ENCODE measurements at regions not wholly inside any gene's neighbourhood (a gene's known extent, or its start where the extent isn't known, plus 50 kb on each side); places are given as distances from the start of the nearest gene placed in this dataset.

- H3K9me3 ChIP-seq (ENCODE audit: control insufficient read depth in 2 of 2, low read length in 2 of 2): peaks cover 0 to 9% of the 10 kb centered on the region in 2 experiments
- no peaks in the 10 kb centered on the region for H3K36me3 ChIP-seq (ENCODE audit: control insufficient read depth, insufficient read depth, low read length)
- no peaks in the 10 kb centered on the region for H3K27me3 ChIP-seq (ENCODE audit: control insufficient read depth, insufficient read depth, low read length)
- Mint-ChIP-seq H3K36me3 (no peaks in the 10 kb centered on the region), H3K4me1 (no peaks in the 10 kb centered on the region), H3K27ac (no peak overlapping the region), H3K27me3 (no peaks in the 10 kb centered on the region), H3K4me3 (no peak overlapping the region), H3K9me3 (peaks cover 0 to 6% (median 3%) of the 10 kb centered on the region in 7 donors)
- no peak for ATAC-seq (ENCODE audit: low read depth in 2 of 2)
- no peak overlapping the region for H3K4me3 ChIP-seq (ENCODE audit: low read depth, low read length)
- DNase-seq: no peak
- no peak overlapping the region for H3K27ac ChIP-seq (ENCODE audit: insufficient read depth, low read length, poor library complexity, severe bottlenecking)
- no peaks in the 10 kb centered on the region for H3K4me1 ChIP-seq (ENCODE audit: control insufficient read depth, insufficient read depth, low read length, poor library complexity, severe bottlenecking)
Observed at GRCh38 chr5:163988566-163988965, 483.1 kb downstream of the MAT2B start.

- no peak overlapping the region for H3K27ac Mint-ChIP-seq
- Histone ChIP-seq H3K36me3 (ENCODE audit: control insufficient read depth, insufficient read depth, low read length) (no peaks in the 10 kb centered on the region), H3K27me3 (ENCODE audit: control insufficient read depth, insufficient read depth, low read length) (no peaks in the 10 kb centered on the region), H3K9me3 (ENCODE audit: control insufficient read depth in 2 of 2, low read length in 2 of 2) (peaks cover 0 to 8% of the 10 kb centered on the region in 2 experiments), H3K27ac (ENCODE audit: insufficient read depth, low read length, poor library complexity, severe bottlenecking) (no peak overlapping the region), H3K4me3 (ENCODE audit: low read depth, low read length) (no peak overlapping the region), H3K4me1 (ENCODE audit: control insufficient read depth, insufficient read depth, low read length, poor library complexity, severe bottlenecking) (no peaks in the 10 kb centered on the region)
- ATAC-seq (ENCODE audit: low read depth in 2 of 2) (no peak), DNase-seq (no peak)
- peaks cover 0 to 7% (median 2%) of the 10 kb centered on the region in 7 donors for H3K9me3 Mint-ChIP-seq
- no peaks in the 10 kb centered on the region for H3K4me1 Mint-ChIP-seq
- no peak overlapping the region for H3K4me3 Mint-ChIP-seq
- H3K27me3 Mint-ChIP-seq: no peaks in the 10 kb centered on the region
- no peaks in the 10 kb centered on the region for H3K36me3 Mint-ChIP-seq
Observed at GRCh38 chr5:163993126-163993525, 487.7 kb downstream of the MAT2B start.

- DNase-seq (no peak), ATAC-seq (ENCODE audit: low read depth in 2 of 2) (no peak)
- Histone ChIP-seq H3K4me1 (ENCODE audit: control insufficient read depth, insufficient read depth, low read length, poor library complexity, severe bottlenecking) (no peaks in the 10 kb centered on the region), H3K36me3 (ENCODE audit: control insufficient read depth, insufficient read depth, low read length) (no peaks in the 10 kb centered on the region), H3K4me3 (ENCODE audit: low read depth, low read length) (no peak overlapping the region), H3K27ac (ENCODE audit: insufficient read depth, low read length, poor library complexity, severe bottlenecking) (no peak overlapping the region), H3K9me3 (ENCODE audit: control insufficient read depth in 2 of 2, low read length in 2 of 2) (peaks cover 0 to 4% of the 10 kb centered on the region in 2 experiments), H3K27me3 (ENCODE audit: control insufficient read depth, insufficient read depth, low read length) (no peaks in the 10 kb centered on the region)
- H3K27ac Mint-ChIP-seq: no peak overlapping the region
- H3K36me3 Mint-ChIP-seq: no peaks in the 10 kb centered on the region
- H3K9me3 Mint-ChIP-seq: peaks cover 0 to 4% (median 2%) of the 10 kb centered on the region in 7 donors
- H3K4me1 Mint-ChIP-seq: no peaks in the 10 kb centered on the region
- no peaks in the 10 kb centered on the region for H3K27me3 Mint-ChIP-seq
- H3K4me3 Mint-ChIP-seq: no peak overlapping the region
Observed at GRCh38 chr5:163995206-163995605, 489.8 kb downstream of the MAT2B start.

GRCh38 chr5:163997965-163998364, 492.5 kb downstream of the MAT2B start:
- ATAC-seq (ENCODE audit: low read depth in 2 of 2): no peak
- H3K36me3 Mint-ChIP-seq: no peaks in the 10 kb centered on the region
- no peaks in the 10 kb centered on the region for H3K27me3 Mint-ChIP-seq
- H3K4me3 Mint-ChIP-seq: no peak overlapping the region
- Histone ChIP-seq H3K27me3 (ENCODE audit: control insufficient read depth, insufficient read depth, low read length) (no peaks in the 10 kb centered on the region), H3K36me3 (ENCODE audit: control insufficient read depth, insufficient read depth, low read length) (no peaks in the 10 kb centered on the region), H3K27ac (ENCODE audit: insufficient read depth, low read length, poor library complexity, severe bottlenecking) (no peak overlapping the region), H3K4me3 (ENCODE audit: low read depth, low read length) (no peak overlapping the region), H3K4me1 (ENCODE audit: control insufficient read depth, insufficient read depth, low read length, poor library complexity, severe bottlenecking) (no peaks in the 10 kb centered on the region), H3K9me3 (ENCODE audit: control insufficient read depth in 2 of 2, low read length in 2 of 2) (no peaks in the 10 kb centered on the region)
- H3K27ac Mint-ChIP-seq: no peak overlapping the region
- no peaks in the 10 kb centered on the region for H3K4me1 Mint-ChIP-seq
- no peak for DNase-seq
- peaks cover 0 to 6% (median 2%) of the 10 kb centered on the region in 7 donors for H3K9me3 Mint-ChIP-seq

GRCh38 chr5:164000241-164000640, 494.8 kb downstream of the MAT2B start:
- no peak overlapping the region for H3K4me3 ChIP-seq (ENCODE audit: low read depth, low read length)
- no peak for DNase-seq
- H3K27ac ChIP-seq (ENCODE audit: insufficient read depth, low read length, poor library complexity, severe bottlenecking): no peak overlapping the region
- no peaks in the 10 kb centered on the region for H3K27me3 ChIP-seq (ENCODE audit: control insufficient read depth, insufficient read depth, low read length)
- Mint-ChIP-seq H3K4me3 (no peak overlapping the region), H3K36me3 (no peaks in the 10 kb centered on the region), H3K9me3 (peaks cover 0 to 8% (median 2%) of the 10 kb centered on the region in 7 donors), H3K27me3 (no peaks in the 10 kb centered on the region), H3K27ac (no peak overlapping the region), H3K4me1 (no peaks in the 10 kb centered on the region)
- ATAC-seq (ENCODE audit: low read depth in 2 of 2): no peak
- no peaks in the 10 kb centered on the region for H3K4me1 ChIP-seq (ENCODE audit: control insufficient read depth, insufficient read depth, low read length, poor library complexity, severe bottlenecking)
- H3K9me3 ChIP-seq (ENCODE audit: control insufficient read depth in 2 of 2, low read length in 2 of 2): no peaks in the 10 kb centered on the region
- no peaks in the 10 kb centered on the region for H3K36me3 ChIP-seq (ENCODE audit: control insufficient read depth, insufficient read depth, low read length)

- Mint-ChIP-seq H3K27me3 (no peaks in the 10 kb centered on the region), H3K36me3 (no peaks in the 10 kb centered on the region), H3K4me1 (no peaks in the 10 kb centered on the region), H3K9me3 (peaks cover 0 to 9% (median 2%) of the 10 kb centered on the region in 7 donors), H3K4me3 (no peak overlapping the region), H3K27ac (no peak overlapping the region)
- H3K4me3 ChIP-seq (ENCODE audit: low read depth, low read length): no peak overlapping the region
- no peaks in the 10 kb centered on the region for H3K27me3 ChIP-seq (ENCODE audit: control insufficient read depth, insufficient read depth, low read length)
- DNase-seq (no peak), ATAC-seq (ENCODE audit: low read depth in 2 of 2) (no peak)
- H3K36me3 ChIP-seq (ENCODE audit: control insufficient read depth, insufficient read depth, low read length): no peaks in the 10 kb centered on the region
- no peaks in the 10 kb centered on the region for H3K4me1 ChIP-seq (ENCODE audit: control insufficient read depth, insufficient read depth, low read length, poor library complexity, severe bottlenecking)
- no peaks in the 10 kb centered on the region for H3K9me3 ChIP-seq (ENCODE audit: control insufficient read depth in 2 of 2, low read length in 2 of 2)
- H3K27ac ChIP-seq (ENCODE audit: insufficient read depth, low read length, poor library complexity, severe bottlenecking): no peak overlapping the region
Observed at GRCh38 chr5:164000819-164001218, 495.4 kb downstream of the MAT2B start.

GRCh38 chr5:164002214-164002613, 496.8 kb downstream of the MAT2B start:
- no peaks in the 10 kb centered on the region for H3K27me3 ChIP-seq (ENCODE audit: control insufficient read depth, insufficient read depth, low read length)
- H3K9me3 Mint-ChIP-seq: peaks cover 0 to 8% (median 1%) of the 10 kb centered on the region in 7 donors
- H3K4me3 Mint-ChIP-seq: no peak overlapping the region
- H3K4me1 Mint-ChIP-seq: no peaks in the 10 kb centered on the region
- DNase-seq: no peak
- no peak overlapping the region for H3K27ac Mint-ChIP-seq
- no peaks in the 10 kb centered on the region for H3K36me3 Mint-ChIP-seq
- ATAC-seq (ENCODE audit: low read depth in 2 of 2): no peak
- H3K27me3 Mint-ChIP-seq: no peaks in the 10 kb centered on the region
- H3K4me3 ChIP-seq (ENCODE audit: low read depth, low read length): no peak overlapping the region
- no peaks in the 10 kb centered on the region for H3K36me3 ChIP-seq (ENCODE audit: control insufficient read depth, insufficient read depth, low read length)
- no peaks in the 10 kb centered on the region for H3K9me3 ChIP-seq (ENCODE audit: control insufficient read depth in 2 of 2, low read length in 2 of 2)
- no peak overlapping the region for H3K27ac ChIP-seq (ENCODE audit: insufficient read depth, low read length, poor library complexity, severe bottlenecking)
- H3K4me1 ChIP-seq (ENCODE audit: control insufficient read depth, insufficient read depth, low read length, poor library complexity, severe bottlenecking): no peaks in the 10 kb centered on the region

GRCh38 chr5:164002628-164003027, 497.2 kb downstream of the MAT2B start:
- ATAC-seq (ENCODE audit: low read depth in 2 of 2): no peak
- Histone ChIP-seq H3K9me3 (ENCODE audit: control insufficient read depth in 2 of 2, low read length in 2 of 2) (no peaks in the 10 kb centered on the region), H3K36me3 (ENCODE audit: control insufficient read depth, insufficient read depth, low read length) (no peaks in the 10 kb centered on the region), H3K4me1 (ENCODE audit: control insufficient read depth, insufficient read depth, low read length, poor library complexity, severe bottlenecking) (no peaks in the 10 kb centered on the region), H3K27ac (ENCODE audit: insufficient read depth, low read length, poor library complexity, severe bottlenecking) (no peak overlapping the region), H3K27me3 (ENCODE audit: control insufficient read depth, insufficient read depth, low read length) (no peaks in the 10 kb centered on the region), H3K4me3 (ENCODE audit: low read depth, low read length) (no peak overlapping the region)
- Mint-ChIP-seq H3K36me3 (no peaks in the 10 kb centered on the region), H3K9me3 (peaks cover 0 to 6% (median 0%) of the 10 kb centered on the region in 7 donors), H3K27ac (no peak overlapping the region), H3K4me1 (no peaks in the 10 kb centered on the region), H3K4me3 (no peak overlapping the region), H3K27me3 (no peaks in the 10 kb centered on the region)
- DNase-seq: no peak
